K562 (cell line): ENCODE measurements at regions not wholly inside any gene's neighbourhood (a gene's known extent, or its start where the extent isn't known, plus 50 kb on each side); places are given as distances from the start of the nearest gene placed in this dataset.

ENCODE experiments used
- ATAC-seq: fragments of 200-7000 bp; cut with Tn5 transposase; 3 replicates; pipeline ENCODE4 v1.9.1; 2020; ENCODE audit warnings: moderate library complexity
- BruUV-seq: library from RNA; stranded (reverse); fragments of 400-500 nt; replicated peaks from 2 replicates; lab custom pipeline; 2021; lab: Mats Ljungman, UMichigan
- CTCF ChIA-PET: fragments of 300-600 bp; formaldehyde crosslinking; extraction: SDS; loops from one replicate; lab custom pipeline; 2021; ENCODE audit warnings: low intra/inter-chr PET ratio; lab: Yijun Ruan, JAX
- POLR2A ChIA-PET: fragments of 300-600, 350-650 bp; sonication (Branson Sonifier 250); formaldehyde crosslinking; extraction: SDS; loops from one replicate; lab custom pipeline; 2021; ENCODE audit warnings: antibody characterized with exemption, inconsistent platforms; lab: Yijun Ruan, JAX
- DNase-seq, 4 experiments: peaks; one replicate each; pipeline versions ENCODE4 v3.0.0 to v3.0.0-alpha.2; 2011 to 2018; ENCODE audit warnings: low spot score in 3 of 4, mixed read lengths in 3 of 4; ENCODE audit errors: extremely low read depth in 1 of 4
- FAIRE-seq: peaks from 2 replicates; lab custom pipeline; 2011; peaks lifted over from hg19 to GRCh38; lab: Jason Lieb, UNC
- H2AFZ ChIP-seq: 2 replicates; pipeline ENCODE4 v1.6.0; 2011; ENCODE audit warnings: low read depth, low read length, control low read depth, inconsistent platforms
- H3K27ac ChIP-seq: fragments of 200-600 bp; 3 replicates; pipeline ENCODE4 v1.8.0; 2011; ENCODE audit warnings: low read depth, mild to moderate bottlenecking, control low read depth, inconsistent platforms, low read length, moderate library complexity, mixed read lengths; ENCODE audit errors: extremely low read depth
- H3K27me3 ChIP-seq, 2 experiments: fragments of 300-600 bp in 1 of 2; 2 replicates in 1 of 2; 3 replicates in 1 of 2; pipeline versions ENCODE4 v1.6.0 to v1.8.0; 2011; ENCODE audit warnings: inconsistent platforms in 2 of 2, low read length in 2 of 2, mild to moderate bottlenecking in 1 of 2, mixed read lengths in 1 of 2, moderate library complexity in 1 of 2; ENCODE audit not compliant: control insufficient read depth in 2 of 2, insufficient read depth in 2 of 2
- H3K36me3 ChIP-seq: fragments of 300-600 bp; 3 replicates; pipeline ENCODE4 v1.8.0; 2011; ENCODE audit warnings: mild to moderate bottlenecking, low read length, inconsistent platforms; ENCODE audit not compliant: control insufficient read depth, insufficient read depth
- H3K4me1 ChIP-seq, 2 experiments: fragments of 200-600 bp in 1 of 2; replicated peaks in 1 of 2; 2 replicates in 1 of 2; 3 replicates in 1 of 2; pipeline versions ENCODE4 v1.5.1 to v1.8.0; 2011; ENCODE audit warnings: inconsistent platforms in 2 of 2, low read length in 2 of 2, mild to moderate bottlenecking in 1 of 2, mixed read lengths in 1 of 2, moderate library complexity in 1 of 2; ENCODE audit not compliant: control insufficient read depth in 2 of 2, insufficient read depth in 2 of 2
- H3K4me2 ChIP-seq: 2 replicates; pipeline ENCODE4 v1.6.1; 2011; ENCODE audit warnings: low read length, control low read depth, inconsistent platforms, mixed read lengths; ENCODE audit not compliant: insufficient read depth
- H3K4me3 ChIP-seq: fragments of 200-600 bp; sonication (generic), shearing (Covaris generic); 2 replicates; pipeline ENCODE4 v1.5.1; 2016; ENCODE audit warnings: control low read depth, inconsistent platforms
- H3K79me2 ChIP-seq: fragments of 200-600 bp; 3 replicates; pipeline ENCODE4 v1.8.0; 2011; ENCODE audit warnings: low read length, inconsistent platforms; ENCODE audit not compliant: control insufficient read depth, insufficient read depth
- H3K9ac ChIP-seq, 2 experiments: 2 replicates each; pipeline versions ENCODE4 v1.6.0 to v1.6.1; 2011; ENCODE audit warnings: low read depth in 2 of 2, low read length in 2 of 2, control low read depth in 1 of 2, inconsistent platforms in 1 of 2, mild to moderate bottlenecking in 1 of 2, mixed read lengths in 1 of 2; ENCODE audit not compliant: insufficient read depth in 1 of 2
- H3K9me1 ChIP-seq: one replicate; pipeline ENCODE4 v1.6.0; 2011; ENCODE audit warnings: inconsistent platforms, mild to moderate bottlenecking, low read length, moderate library complexity; ENCODE audit not compliant: control insufficient read depth, insufficient read depth
- H3K9me3 ChIP-seq: replicated peaks from 2 replicates; pipeline ENCODE4 v1.5.1; 2011; ENCODE audit warnings: low read depth, low read length, inconsistent platforms; ENCODE audit not compliant: control insufficient read depth, insufficient read depth
- H4K20me1 ChIP-seq: replicated peaks from 2 replicates; pipeline ENCODE4 v1.6.1; 2011; ENCODE audit warnings: low read length, inconsistent platforms, mixed read lengths; ENCODE audit not compliant: control insufficient read depth, insufficient read depth
- CTBP1 ChIP-seq: fragments of 450-650 bp; IDR thresholded peaks from 2 replicates; pipeline ENCODE4 v1.6.1; 2016; ENCODE audit warnings: borderline replicate concordance
- GTF2B ChIP-seq: IDR thresholded peaks from 2 replicates; pipeline ENCODE4 v1.6.1; 2011; ENCODE audit not compliant: insufficient read length; ENCODE audit errors: extremely low read depth
- HIVEP1 ChIP-seq: fragments of 250-450 bp; sonication (Bioruptor Pico); IDR thresholded peaks from 2 replicates; pipeline ENCODE4 v1.4.0; 2020; ENCODE audit warnings: mild to moderate bottlenecking
- L3MBTL2 ChIP-seq: fragments of 450-650 bp; IDR thresholded peaks from 2 replicates; pipeline ENCODE4 v1.6.1; 2016; ENCODE audit warnings: mild to moderate bottlenecking, moderate library complexity
- NCOA2 ChIP-seq, 2 experiments: fragments of 450-650 bp; IDR thresholded peaks; 2 replicates each; pipeline ENCODE4 v1.6.1; 2018; ENCODE audit warnings: mild to moderate bottlenecking in 2 of 2, moderate library complexity in 1 of 2; ENCODE audit not compliant: partially characterized antibody in 2 of 2
- TAL1 ChIP-seq: fragments of 450-650 bp; IDR thresholded peaks from 2 replicates; pipeline ENCODE4 v1.6.1; 2016; ENCODE audit warnings: mild to moderate bottlenecking
- TCF3 ChIP-seq: sonication (generic); formaldehyde crosslinking; IDR thresholded peaks from 2 replicates; pipeline ENCODE4 v1.4.0; 2020; ENCODE audit warnings: mild to moderate bottlenecking, missing genetic modification reagents
- ZHX1 ChIP-seq: fragments of 150-350 bp; conservative IDR thresholded peaks from 2 replicates; pipeline ENCODE4 v1.6.1; 2014; ENCODE audit warnings: low read length
- ZNF277 ChIP-seq: fragments of 250-450 bp; sonication (Bioruptor Pico); IDR thresholded peaks from 2 replicates; pipeline ENCODE4 v1.8.0; 2022; ENCODE audit warnings: inconsistent platforms, mild to moderate bottlenecking, moderate library complexity, borderline replicate concordance
- ZNF586 ChIP-seq: fragments of 450-650 bp; formaldehyde crosslinking; conservative IDR thresholded peaks from 2 replicates; pipeline ENCODE4 v1.4.0; 2020; ENCODE audit warnings: mild to moderate bottlenecking, moderate library complexity
- in situ Hi-C: fragments of 300-500 bp; cut with MboI; formaldehyde crosslinking; loops from 4 replicates; pipeline ENCODE4 v1.15.0; 2018; ENCODE audit warnings: inconsistent platforms, mixed read lengths
- intact Hi-C: fragments of 100-400 bp; cut with micrococcal nuclease; formaldehyde crosslinking; loops from 2 replicates; pipeline ENCODE4 v1.14.2; 2022

- H3K9me1 ChIP-seq: no peaks in the 10 kb centered on the region
- no peak overlapping the region for H2AFZ ChIP-seq
- no peak overlapping the region for H3K4me2 ChIP-seq
- TF ChIP-seq ZNF277 (no peak), TAL1 (no peak), ZNF586 (no peak), L3MBTL2 (no peak), CTBP1 (no peak), NCOA2 (IDR thresholded peaks at IDR 0.05; ENCODE audit: partially characterized antibody in 2 of 2) (no peak), ZHX1 (no peak), GTF2B (no peak), HIVEP1 (CRISPR knock-in tag) (no peak), TCF3 (CRISPR knock-in tag) (no peak)
- ChIA-PET POLR2A (no interaction called here), CTCF (no interaction called here)
- H3K9ac ChIP-seq: no peak overlapping the region
- H3K36me3 ChIP-seq: no peaks in the 10 kb centered on the region
- H3K79me2 ChIP-seq: no peaks in the 10 kb centered on the region
- in situ Hi-C loops (no loop called here), intact Hi-C loops (no loop called here)
- no peaks in the 10 kb centered on the region for H3K9me3 ChIP-seq
- no peaks in the 10 kb centered on the region for H4K20me1 ChIP-seq
- H3K27me3 ChIP-seq: no peaks in the 10 kb centered on the region
- ATAC-seq: no peak
- no peak overlapping the region for H3K4me3 ChIP-seq
- no TSS peak for BruUV-seq
- no peaks in the 10 kb centered on the region for H3K4me1 ChIP-seq
- no peak overlapping the region for H3K27ac ChIP-seq
- DNase-seq: no peak
- no peak for FAIRE-seq
Measured at GRCh38 chr4:180485407-180485806, 1757.8 kb upstream of the TENM3 start.
